AG04450 (cell line): ENCODE measurements at regions not wholly inside any gene's neighbourhood (a gene's known extent, or its start where the extent isn't known, plus 50 kb on each side); places are given as distances from the start of the nearest gene placed in this dataset.
A peak's percentile ranks its signal among the peaks of the same experiment; 100 is the strongest.

Source experiments
- CTCF ChIA-PET: fragments of 300-600, 350-600 bp; formaldehyde crosslinking; extraction: SDS; loops from one replicate; lab custom pipeline; 2022; ENCODE audit warnings: antibody characterized with exemption, inconsistent platforms; lab: Charles Lee
- POLR2A ChIA-PET: fragments of 350-600 bp; formaldehyde crosslinking; extraction: SDS; loops from one replicate; lab custom pipeline; 2021; ENCODE audit warnings: antibody characterized with exemption, inconsistent platforms; lab: Yijun Ruan, JAX
- DNase-seq: peaks from one replicate; pipeline ENCODE4 v3.0.0-alpha.2; 2011; ENCODE audit warnings: low read depth, low spot score
- H3K27ac ChIP-seq: one replicate; pipeline ENCODE4 v1.5.1; 2012; ENCODE audit warnings: low read depth, low read length, control low read depth
- H3K27me3 ChIP-seq: one replicate; pipeline ENCODE4 v1.6.0; 2012; ENCODE audit warnings: low read length; ENCODE audit not compliant: control insufficient read depth, insufficient read depth
- H3K4me3 ChIP-seq: 2 replicates; pipeline ENCODE4 v1.5.1; 2011; ENCODE audit warnings: mild to moderate bottlenecking, low read depth, low read length, control low read depth
- H3K9me3 ChIP-seq: 2 replicates; pipeline ENCODE4 v1.5.1; 2012; ENCODE audit warnings: low read length; ENCODE audit not compliant: control insufficient read depth, insufficient read depth
- CTCF ChIP-seq: IDR thresholded peaks from 2 replicates; pipeline ENCODE4 v1.5.1; 2011; ENCODE audit warnings: low read depth, low read length, control low read depth, inconsistent platforms

- DNase-seq, result peak; percentile 85
- no peaks in the 10 kb centered on the region for H3K9me3 ChIP-seq
- H3K4me3 ChIP-seq, result peak overlapping the region; percentile 47
- peak overlapping the region; percentile 92 for H3K27ac ChIP-seq
- ChIA-PET POLR2A (interaction anchor here (0.8 to 2.6 kb wide), 12 partner anchors 12 to 263 kb away, joined by 3 to 17 read pairs (median 4); partner anchors contain the start of genes PFN2 and TSC22D2), CTCF (interaction anchor here (0.9 to 2.0 kb wide), 3 partner anchors 13 to 267 kb away, joined by 3 to 11 read pairs (median 5); no protein-coding TSS in a partner anchor)
- no peaks in the 10 kb centered on the region for H3K27me3 ChIP-seq
- TF ChIP-seq CTCF, result no peak
Measured at GRCh38 chr3:150146991-150147761, 176.5 kb upstream of the PFN2 start.

- ChIA-PET POLR2A (interaction anchor here (1.1 kb wide), 1 partner anchor 174 kb away, joined by 4 read pairs; no protein-coding TSS in a partner anchor), CTCF (interaction anchor here (1.3 to 2.0 kb wide), 2 partner anchors 39 to 266 kb away, joined by 4 to 5 read pairs; no protein-coding TSS in a partner anchor)
- Histone ChIP-seq H3K27ac (no peak overlapping the region), H3K27me3 (no peaks in the 10 kb centered on the region), H3K4me3 (no peak overlapping the region), H3K9me3 (no peaks in the 10 kb centered on the region)
- no peak for TF ChIP-seq CTCF
- no peak for DNase-seq
Measured at GRCh38 chr3:150145659-150146058, 175.0 kb upstream of the PFN2 start.

GRCh38 chr3:150144191-150144708, 173.6 kb upstream of the PFN2 start:
- Histone ChIP-seq H3K27ac (no peak overlapping the region), H3K9me3 (no peaks in the 10 kb centered on the region), H3K27me3 (no peaks in the 10 kb centered on the region), H3K4me3 (no peak overlapping the region)
- ChIA-PET CTCF (interaction anchor here (1.0 to 1.4 kb wide), 2 partner anchors 40 to 264 kb away, joined by 3 read pairs; no protein-coding TSS in a partner anchor), POLR2A (no interaction called here)
- no peak for TF ChIP-seq CTCF
- no peak for DNase-seq

- ChIA-PET CTCF (interaction anchor here (1.0 kb wide), 1 partner anchor 41 kb away, joined by 3 read pairs; no protein-coding TSS in a partner anchor), POLR2A (no interaction called here)
- H3K9me3 ChIP-seq, result no peaks in the 10 kb centered on the region
- no peaks in the 10 kb centered on the region for H3K27me3 ChIP-seq
- no peak for DNase-seq
- no peak overlapping the region for H3K4me3 ChIP-seq
- TF ChIP-seq CTCF, result no peak
- H3K27ac ChIP-seq, result no peak overlapping the region
Measured at GRCh38 chr3:150142936-150143335, 172.2 kb upstream of the PFN2 start.

GRCh38 chr3:150141790-150142326, 171.2 kb upstream of the PFN2 start:
- no peak overlapping the region for H3K4me3 ChIP-seq
- H3K27ac ChIP-seq, result no peak overlapping the region
- DNase-seq, result no peak
- CTCF ChIA-PET, result no interaction called here
- no peaks in the 10 kb centered on the region for H3K9me3 ChIP-seq
- H3K27me3 ChIP-seq, result no peaks in the 10 kb centered on the region
- no peak for TF ChIP-seq CTCF
- POLR2A ChIA-PET, result no interaction called here
